NCI-H1092 treated with DMSO at 0.1 percent for 48 hours (cell line): ENCODE measurements at regions not wholly inside any gene's neighbourhood (a gene's known extent, or its start where the extent isn't known, plus 50 kb on each side); places are given as distances from the start of the nearest gene placed in this dataset.
A peak's percentile ranks its signal among the peaks of the same experiment; 100 is the strongest.

Experiments
- DNase-seq: peaks from one replicate; lab custom pipeline; 2025; lab: John Stamatoyannopoulos, UW

DNA sequence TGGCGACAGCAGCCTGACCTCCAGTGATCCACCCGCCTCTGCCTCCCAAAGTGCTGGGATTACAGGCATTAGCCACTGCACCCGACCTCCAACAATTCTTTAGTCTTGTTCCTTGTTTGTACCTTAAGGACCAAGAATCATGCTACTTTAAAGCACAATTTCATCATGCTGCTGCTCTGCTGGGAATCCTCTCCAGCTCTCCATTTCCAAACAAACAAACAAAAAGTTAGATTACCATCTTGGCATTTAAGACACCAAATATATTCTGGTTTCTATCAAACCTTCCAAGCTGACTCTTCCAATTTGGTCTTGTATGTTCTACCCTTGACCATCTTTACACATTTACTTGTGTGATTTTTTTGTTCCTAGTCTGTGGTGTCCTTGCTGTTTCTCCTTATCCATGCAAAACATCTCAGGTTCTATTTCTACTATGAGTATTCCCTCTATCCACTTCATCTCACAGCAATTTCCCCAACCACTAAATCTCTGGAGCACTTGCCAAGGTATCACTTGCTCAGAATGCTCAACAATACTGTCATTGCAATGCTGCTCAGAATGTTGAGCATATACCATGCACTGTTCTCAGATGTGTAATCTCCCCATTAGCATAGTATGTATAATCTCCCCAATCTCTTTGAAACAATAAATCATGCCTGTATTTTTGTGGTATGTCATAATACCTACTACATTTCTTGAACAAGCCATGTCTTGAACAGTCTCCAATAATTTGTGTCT, 73.2 kb upstream of the GALNT5 start:
- no peak for DNase-seq

DNA sequence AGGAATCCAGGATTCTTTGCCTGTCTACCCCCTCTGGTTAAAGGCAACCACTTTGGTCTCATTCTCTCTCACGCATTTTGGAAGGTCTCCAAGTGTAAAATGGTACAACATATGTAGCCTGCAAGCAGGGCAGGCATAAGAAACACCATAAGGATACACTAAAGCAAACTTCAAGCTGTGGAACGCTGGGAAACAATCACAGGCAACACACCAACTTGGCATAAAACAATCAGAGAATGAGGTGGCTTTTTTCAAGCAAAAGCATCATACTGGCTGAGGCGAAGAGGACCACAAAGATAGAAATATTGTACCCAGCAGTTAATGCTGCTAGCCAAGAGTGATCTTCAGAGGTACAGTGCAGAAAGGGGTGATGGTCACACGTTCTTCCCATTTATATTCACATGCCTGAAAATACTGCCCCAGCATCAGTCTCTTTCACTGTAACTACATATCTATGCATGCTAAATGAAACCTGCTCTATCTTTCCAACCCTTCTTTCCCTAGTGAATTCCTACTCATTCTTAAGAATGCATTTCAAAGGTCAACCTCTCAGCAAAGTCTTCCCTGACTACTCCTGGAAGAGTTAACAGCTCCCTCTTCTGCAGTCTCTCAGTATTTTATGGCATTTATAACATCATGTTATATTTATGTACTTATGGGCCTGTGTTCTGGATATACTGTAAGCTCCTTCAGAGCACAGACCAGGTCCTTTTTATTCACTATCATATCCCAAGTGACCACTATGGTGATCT, 71.9 kb upstream of the GALNT5 start:
- DNase-seq, result no peak

DNA sequence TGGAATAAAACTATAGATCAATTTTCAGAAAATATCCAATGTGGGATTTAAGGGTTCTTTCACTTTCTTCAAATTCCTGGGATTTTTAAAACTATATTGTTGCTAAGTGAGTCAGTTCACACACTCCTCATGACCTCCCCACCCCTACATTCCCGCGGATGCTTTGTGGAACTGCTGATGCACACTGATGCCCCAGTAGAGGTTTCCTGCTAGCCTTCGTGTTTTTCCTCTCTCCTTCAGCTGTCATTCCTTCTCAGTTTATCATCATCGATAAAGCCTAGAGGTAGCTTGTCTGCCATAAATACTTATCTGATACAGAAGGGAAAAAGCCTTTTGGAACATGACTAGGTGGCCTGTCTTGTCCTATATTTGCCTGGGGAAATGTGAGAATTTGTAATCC, 67.4 kb upstream of the GALNT5 start:
- no peak for DNase-seq

DNA sequence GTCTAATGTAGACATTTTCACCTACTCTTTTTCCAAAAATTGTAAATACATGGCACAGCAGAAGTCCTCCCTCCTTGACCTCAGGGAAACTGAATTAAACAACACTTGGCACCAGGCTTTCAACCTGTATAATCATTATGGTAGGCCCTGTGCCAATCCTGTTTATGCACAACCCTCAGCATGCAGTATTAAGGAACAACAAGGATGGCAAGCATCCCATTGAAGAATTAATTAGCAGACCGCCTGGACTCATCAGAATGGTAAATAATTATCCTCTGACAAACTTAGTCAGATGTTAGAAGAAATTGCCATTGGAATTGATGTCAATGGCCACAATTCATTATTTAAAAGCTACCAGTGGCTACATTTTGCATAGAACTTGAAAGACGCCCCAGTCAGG, 66.3 kb upstream of the GALNT5 start:
- no peak for DNase-seq

DNA sequence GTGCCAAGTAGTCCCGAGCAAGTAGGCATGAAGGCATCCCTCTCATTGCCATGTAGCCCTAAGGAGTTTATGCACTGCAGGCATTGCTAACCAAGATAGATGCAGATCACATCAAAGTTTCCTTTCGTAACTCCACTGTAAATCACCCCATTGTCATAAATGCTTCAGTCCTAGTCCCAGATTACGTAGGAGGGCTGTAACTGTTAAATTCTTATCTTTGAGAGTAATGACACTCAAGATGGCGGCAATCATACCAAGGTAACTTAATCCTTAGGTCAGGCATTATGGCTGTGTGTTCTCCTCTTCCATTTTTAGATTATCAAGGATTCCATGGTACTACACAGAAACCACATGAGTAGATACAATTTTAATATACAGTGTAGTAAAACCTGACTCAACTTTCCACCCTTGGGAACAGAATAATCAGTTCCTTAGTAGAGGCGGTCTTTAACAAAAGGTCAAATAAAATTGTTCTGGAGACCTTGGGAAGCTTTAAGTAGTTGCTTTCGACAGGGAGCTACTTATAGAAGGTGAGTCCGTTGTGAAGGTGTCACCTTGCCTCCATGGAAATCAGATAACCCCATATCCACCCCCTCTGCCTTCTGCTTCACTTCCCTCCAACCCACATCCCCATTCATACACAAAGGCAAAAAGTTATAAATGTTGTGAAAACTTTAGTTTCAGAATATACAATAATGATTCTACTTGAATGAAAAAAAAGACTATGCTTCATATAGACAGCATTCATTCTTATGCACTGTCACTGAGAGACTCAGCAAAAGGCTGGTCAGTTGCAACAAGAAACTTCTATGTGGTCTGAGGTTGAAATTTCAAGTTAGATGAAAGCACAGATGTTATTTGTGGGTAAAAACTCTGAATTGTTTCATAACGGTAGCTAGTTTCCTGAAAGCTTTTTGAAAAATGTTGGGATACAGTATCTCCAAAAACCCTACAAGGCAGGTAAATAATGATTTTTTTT, 64.8 kb upstream of the GALNT5 start:
- no peak for DNase-seq

DNA sequence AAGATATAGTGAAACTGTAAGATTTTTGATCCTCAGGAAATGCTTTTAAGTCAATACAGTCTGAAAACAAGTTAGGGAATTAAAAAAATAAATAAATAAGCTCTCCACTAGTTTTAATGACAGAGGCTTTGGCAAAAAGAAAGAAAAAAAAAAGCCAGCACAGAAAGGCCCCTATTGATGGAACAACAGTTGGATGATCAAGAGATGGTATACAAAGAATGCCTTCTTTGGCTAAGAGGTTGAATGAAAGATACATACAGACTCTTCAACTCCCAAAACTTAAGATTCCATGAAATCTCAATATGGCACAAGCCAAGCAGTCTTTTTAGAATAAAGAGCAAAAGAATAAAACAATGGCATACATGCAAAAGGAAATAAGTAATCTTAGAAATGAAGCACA, 64.0 kb upstream of the GALNT5 start:
- DNase-seq, result no peak

DNA sequence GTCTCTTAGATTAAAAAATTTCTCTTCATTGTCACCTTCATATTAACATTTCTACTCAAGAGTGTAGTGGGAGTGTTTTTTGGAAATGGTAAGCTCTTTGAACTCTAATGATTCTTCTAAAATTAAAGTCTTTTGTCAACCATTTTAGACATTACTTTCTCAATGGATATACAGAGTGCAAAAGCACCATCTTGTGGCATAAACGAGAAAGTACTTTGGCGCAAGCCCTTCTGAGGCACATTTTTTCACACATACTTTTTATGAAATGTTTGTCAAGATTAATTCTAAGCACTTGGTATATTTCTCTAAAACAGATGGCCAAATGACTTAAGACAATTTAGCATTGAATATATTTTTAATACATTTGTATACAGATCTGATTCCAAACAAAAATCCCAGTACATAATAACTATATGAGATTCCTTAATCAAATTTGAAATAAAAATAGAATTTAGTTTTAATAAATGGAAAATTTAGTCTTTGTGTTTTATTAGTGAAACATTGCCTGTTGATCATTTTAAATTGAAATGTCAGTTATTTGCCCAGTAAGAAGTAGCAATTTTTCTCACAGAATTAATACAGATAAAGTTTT, 63.3 kb upstream of the GALNT5 start:
- DNase-seq, result peak; percentile 31

DNA sequence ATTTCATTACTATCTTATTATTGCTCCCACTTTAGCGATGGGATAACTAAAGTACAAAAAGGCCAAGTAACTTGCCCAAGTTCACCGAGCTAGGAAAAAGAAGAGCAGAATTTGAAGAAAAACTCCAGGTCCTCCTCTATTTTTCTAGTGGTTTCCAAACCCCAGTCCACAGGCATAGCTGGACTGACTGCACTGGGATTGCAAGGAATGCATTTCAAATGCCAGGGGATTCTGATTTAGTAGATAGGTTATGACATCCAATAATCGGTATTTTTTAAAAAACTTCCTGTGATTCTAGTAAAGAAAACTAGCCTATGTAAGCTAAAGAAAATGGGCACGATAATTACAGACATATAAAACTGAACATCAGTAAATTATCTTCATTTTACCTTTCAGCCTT, 62.7 kb upstream of the GALNT5 start:
- no peak for DNase-seq

DNA sequence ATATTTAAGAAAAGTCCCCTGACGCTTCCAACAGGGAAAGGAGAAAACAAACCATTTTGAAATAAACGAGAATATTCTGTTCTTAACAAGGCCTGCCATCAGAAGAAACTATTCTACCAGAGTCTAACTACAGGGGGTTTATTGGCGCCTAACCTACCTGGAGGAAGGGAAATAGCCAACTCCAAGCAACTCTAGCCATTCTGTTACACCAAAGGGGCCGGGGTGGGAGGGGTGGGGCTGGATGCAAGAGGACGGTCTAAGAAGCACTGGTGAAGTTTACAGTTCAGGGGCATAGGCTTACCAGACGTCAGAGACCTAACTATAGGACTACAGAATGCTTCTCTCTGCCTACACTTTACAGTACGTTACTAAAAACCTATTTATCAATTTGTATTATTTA, 60.5 kb upstream of the GALNT5 start:
- DNase-seq, result no peak

DNA sequence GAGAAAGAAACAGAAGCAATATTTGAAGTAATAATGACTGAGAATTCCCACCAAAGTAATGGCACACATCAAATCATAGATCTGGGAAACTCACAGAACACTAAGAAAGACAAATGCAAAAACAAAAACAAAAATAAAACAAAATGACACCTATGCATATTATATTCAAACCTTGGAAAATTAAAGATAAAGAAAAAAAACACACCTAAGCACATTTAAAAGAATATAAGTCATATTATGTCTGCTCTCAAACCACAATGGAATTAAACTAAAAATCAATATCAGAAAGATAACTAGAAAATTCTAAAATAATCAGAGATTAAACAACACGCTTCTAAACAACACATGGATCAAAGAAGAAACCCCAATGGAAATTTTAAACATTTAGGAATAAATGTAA, 59.7 kb upstream of the GALNT5 start:
- DNase-seq, result no peak

DNA sequence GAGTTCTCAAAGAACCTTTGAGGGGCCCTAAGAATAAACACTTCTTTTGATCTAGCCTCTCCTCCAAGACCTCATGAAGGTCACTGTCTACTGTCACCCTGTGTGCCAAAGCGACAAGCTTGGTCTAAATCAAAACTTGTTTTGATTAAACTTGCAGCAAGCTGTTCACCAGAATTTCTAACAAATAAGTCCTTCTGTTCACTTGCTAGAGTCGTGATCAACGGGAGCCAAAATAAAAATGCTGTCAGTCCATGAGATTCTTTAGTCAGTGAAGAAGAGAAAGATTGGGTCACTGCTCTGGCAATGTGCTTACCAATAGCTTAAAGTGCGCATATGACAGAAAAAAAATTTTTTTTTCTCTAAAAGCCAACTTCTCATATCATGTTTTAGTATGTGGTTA, 53.9 kb upstream of the GALNT5 start:
- DNase-seq, result no peak

DNA sequence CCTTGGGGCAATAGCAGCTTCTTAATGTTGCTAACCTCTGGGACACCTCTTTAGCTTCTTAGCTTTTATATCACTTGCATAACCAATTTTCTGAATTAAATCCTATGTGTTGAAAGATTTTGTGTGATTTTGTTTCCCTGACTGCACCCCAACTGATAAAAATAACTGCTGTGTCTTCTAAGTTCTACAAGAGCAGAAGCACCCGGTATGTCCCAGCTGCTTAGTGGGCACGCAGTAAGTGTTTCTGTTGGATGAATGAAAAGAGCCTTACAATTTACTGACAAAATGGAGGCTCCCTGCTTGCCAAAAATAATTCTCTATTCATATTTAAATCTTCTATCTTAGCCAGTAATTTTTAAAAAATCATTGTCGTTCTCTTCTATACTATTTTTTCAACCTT, 53.1 kb upstream of the GALNT5 start:
- no peak for DNase-seq

DNA sequence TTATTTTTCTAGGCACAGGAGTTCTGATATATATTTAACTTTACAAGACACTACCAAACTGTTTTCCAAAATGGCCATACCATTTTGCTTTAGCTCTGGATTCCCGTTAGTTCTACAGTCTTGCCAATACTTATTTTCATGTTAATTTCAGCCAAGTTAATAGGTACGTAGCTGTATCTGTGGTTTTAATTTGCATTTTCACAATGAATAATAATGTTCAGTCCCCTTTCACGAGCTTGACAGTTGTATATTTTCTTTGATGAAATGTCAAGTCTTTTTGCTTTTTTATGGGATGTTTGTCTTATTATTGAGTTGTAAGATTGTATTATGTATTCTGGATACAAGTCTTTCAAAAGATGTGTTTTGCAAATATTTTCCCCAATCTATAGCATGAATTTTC, 50.6 kb upstream of the GALNT5 start:
- no peak for DNase-seq
